COLO668 (cell line): ENCODE measurements at regions not wholly inside any gene's neighbourhood (a gene's known extent, or its start where the extent isn't known, plus 50 kb on each side); places are given as distances from the start of the nearest gene placed in this dataset.

Source experiments
- DNase-seq: peaks from one replicate; lab custom pipeline; 2025; ENCODE audit not compliant: unreplicated experiment; lab: John Stamatoyannopoulos, UW

DNA sequence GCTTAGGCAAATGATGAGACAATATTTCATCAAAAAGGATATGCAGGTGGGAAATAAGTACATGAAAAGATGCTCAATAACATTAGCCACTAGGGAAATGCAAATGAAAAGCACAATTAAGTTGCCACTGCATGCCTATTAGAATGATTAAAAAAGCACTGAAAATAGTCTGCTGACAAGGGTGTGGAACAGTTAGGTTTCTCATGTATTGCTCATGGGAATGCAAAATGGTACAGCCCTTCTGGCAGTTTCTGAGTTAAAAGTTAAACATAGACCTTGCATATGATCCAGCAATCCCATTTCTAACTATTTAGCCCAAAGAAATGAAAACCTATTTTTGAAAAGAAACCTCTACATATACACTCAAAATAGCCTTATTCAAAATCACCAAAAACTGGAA, 393.0 kb downstream of the BMP4 start:
- DNase-seq, result no peak

DNA sequence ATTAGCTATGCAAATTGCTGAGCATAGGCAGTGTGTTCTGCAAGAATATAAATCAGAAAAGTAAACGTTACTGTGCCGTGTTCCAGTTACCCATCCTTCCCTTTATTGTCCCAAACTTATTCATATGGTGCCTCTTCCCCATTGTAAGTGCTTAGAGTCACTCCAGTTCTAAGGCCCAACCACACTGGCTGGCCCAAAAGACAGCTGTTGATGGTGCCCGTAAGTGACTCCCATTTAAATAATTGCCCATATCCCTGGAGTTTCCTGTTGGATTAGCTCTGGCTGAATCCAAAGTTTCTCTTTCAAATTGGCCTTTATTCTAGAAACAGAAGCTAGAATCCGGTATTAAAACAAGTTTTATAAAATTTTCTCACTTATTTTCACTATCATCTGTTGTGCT, 400.1 kb upstream of the DDHD1 start:
- no peak for DNase-seq

DNA sequence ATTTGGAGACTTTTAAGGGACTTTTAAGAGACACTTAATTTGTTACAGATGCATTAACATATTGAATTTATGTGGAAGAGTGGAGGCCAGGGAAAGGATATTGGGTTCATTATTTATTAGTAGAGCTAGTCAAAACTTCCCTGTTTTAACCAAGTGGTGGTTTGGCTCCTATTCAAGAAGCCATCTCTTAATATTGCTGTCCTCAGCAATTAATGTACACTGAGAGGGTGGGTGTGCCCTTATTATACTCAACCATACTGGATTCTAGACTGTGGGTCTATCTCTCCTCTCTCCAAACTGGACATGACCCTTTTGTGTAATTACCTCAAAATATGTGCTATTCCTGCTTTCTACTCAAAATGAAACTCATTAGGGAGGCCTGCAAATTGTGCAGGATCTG, 398.7 kb upstream of the DDHD1 start:
- DNase-seq, result no peak

DNA sequence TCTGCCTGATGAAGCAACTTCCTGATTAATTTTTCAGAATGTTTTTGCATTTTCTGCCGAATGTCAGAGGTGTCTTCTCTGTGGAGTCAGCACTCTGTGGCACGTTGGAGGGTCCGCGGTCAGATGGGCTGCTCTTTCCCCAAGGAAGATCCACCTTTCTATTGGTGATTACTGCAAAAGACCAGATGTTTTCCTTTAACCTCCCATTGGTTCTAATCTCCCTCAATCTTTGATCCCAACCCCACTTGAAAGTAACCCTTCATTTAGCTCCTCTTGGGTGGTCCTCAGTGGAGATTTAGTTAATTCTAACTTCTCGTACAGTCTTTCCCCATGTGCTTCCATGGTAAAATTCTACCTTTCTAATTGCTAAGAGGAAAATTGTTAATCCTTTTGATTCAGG, 397.7 kb upstream of the DDHD1 start:
- DNase-seq, result no peak

DNA sequence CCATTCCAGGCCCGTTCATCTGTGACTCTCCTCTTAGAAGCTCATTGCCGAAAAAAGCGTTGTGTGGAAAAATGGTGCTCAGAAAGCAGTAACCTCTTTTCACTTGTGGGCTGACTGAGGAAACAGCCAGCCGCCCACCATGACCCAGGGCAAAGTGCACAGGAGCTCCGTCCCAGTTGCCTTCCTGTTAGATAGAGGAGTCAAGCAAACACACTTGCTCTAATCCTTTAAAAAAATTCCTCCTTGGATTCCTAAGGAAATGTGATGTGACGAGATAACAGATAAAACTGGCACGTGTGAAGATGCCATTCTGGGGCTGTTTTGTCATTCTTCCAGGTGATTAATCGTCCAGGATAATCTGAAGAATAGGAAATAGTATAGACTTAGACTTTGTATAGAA, 396.8 kb upstream of the DDHD1 start:
- no peak for DNase-seq

DNA sequence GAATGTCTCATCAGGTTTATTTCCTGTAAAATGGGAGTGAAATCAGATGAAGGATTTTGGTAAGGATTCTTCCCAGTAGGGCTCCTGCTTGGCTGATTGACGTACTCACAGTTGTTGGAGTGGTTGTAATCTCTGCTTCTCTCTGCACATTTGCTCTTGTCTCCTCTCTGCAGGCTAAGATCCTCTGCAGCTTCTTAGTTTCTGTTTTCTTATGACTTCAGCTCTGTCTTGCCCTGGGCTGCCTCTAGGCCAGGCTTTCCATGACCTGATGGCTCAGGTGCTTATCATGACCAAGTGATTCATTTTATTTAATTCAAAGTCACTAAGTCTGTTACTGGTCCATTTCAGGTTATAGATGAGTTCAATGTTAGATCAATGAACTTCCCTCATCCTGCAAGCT, 394.5 kb upstream of the DDHD1 start:
- DNase-seq, result no peak

DNA sequence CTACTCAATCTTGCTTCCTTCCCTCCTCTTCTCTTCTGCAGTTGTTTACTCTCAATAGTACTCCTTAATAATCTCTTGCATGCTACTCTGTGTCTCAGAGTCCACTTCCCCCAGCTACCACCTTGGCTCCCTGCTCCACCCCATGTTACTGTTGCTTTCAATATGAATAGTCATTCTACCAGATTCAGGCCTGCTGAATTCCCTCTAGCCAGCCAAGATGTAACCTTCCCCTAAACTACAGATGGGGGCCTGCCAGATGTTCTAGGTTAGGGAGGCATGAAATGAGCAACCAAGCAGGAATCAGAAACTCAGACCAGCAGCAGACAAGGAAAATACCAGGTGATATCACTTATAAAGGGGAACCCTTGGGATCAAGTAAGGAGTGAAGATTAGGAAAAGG, 392.1 kb upstream of the DDHD1 start:
- no peak for DNase-seq

DNA sequence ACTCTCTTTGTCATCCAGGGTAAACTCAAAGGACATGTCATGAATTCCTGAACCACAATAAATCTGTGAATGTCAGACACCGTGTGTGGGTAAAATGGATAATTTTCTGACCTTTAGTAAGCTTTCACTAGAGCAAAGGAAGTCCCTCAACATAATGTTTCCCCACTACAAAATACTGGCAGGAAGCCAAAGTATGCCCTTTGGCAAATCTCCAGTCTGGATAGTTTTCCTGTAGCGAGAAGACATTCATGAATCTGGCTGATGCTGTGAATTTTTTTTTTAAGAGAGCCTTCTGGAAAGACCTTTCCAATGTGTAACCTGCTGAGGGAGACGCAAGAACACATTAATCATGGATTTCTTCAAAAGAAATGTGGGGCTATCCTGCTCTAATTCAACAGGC, 389.6 kb upstream of the DDHD1 start:
- peak; percentile 65 for DNase-seq

DNA sequence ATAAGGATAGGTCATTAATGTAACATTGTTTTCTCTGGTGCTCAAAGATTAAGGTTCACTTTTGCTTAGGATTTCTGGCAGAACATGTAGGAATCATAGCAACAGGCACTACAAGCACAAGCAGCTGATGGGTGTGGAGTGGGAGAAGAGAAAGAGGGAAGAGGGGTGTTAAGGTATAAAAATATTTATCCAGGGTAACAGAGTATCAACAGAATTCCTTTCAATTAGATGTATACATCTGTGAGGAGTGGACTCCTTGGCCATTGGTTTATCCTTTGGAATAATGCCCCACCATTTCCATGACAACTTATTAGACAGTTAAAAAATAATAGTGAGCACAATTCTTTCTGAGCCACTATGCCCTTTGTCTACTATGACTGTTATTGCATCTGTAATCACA, 388.3 kb upstream of the DDHD1 start:
- no peak for DNase-seq

DNA sequence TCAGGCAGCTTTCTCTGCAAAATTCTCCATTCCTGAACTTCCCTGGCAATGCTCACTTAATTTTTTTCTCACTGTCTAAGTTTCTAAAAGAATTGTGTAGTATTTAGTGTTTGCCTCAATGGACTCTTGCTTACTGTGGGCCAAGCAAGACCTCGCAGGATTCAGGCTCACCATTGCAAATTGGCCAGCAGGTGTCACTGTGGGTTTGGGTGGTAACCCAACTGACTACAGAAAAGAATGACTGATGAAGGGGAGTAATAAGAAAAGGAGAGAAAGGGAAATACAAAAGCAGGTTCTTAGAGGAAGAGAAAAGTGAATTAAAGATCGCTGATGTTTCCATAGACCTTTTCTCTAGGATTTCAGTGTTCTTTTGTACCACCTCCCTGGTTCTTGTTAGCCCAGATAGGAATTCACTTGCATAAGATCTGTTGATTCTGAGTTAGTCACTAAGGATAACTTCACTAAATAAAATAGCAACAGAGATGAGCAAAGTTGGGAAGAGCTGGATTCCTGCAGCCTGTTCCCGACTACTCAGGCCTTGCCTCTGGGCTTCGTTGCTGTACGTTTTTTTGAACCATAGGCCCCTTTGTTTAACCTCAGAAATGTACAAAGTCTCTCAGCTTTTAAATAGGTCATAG, 386.5 kb upstream of the DDHD1 start:
- peak; percentile 82 for DNase-seq

DNA sequence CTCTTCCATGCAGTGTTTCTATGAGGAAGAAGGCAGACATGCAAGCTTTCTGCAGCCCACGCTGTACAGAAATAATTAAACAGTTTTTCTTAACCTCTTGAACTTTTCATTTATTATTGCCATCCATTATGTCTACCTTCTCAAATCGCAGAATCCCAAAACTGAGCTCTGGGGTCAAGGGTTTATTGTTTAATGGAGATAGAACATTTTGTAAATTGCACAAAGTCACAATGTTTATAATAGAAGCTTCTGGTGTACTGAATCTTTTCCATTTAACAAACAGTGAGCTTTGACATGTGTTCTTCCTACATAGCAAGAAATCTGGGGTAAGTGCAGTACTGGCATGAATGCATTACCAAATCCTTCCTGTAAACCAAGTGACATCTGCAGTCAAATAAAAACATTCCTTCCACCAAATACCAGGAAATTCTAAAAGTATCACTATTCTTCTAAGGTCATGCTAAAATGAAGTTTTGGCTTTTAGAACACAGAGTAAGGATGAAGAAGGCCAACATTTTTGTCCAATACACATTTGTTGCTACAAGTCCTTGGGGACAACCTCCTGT, 385.3 kb upstream of the DDHD1 start:
- DNase-seq, result no peak

DNA sequence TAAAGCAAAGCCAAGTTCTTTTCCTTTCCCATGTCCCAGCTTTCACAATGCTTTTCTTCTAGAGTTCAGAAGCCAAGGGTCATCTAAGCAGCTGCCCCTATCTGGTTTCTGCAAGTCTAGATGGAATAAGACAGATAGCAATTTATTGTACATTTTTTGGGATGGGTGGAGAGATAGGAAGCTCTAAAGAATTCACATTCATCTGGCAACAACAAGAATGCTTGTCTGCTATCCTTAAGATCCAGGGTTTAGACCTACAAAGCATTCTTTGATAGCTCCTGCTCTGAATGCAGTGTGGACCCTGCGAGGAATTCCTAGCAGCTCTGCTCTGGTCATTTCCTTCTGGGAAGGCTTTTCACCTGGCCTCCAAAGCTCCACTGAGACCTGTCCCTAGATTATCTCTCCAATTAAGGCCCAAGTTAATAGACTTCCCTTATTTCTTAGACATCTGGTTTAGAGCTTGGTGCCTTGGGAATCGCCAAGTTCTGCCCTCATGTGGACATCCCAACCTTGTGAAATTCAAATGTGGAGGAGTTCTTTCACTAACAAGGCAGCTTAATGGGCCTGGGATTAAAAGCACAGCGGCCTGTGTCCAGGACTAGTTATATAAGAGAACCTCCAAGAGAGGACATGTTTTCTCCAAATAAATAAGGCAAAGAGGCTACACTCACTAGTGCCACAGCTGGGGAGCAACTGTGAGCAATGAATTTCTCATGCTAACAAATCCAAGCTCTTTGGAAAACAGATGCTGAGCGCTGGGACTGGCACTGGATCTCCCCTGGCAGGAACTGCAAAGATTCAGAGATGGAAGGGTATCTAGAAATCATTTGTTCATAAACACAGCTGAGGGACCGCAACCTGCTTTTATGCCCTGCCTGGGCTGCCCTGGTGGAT, 384.5 kb upstream of the DDHD1 start:
- DNase-seq, result no peak

DNA sequence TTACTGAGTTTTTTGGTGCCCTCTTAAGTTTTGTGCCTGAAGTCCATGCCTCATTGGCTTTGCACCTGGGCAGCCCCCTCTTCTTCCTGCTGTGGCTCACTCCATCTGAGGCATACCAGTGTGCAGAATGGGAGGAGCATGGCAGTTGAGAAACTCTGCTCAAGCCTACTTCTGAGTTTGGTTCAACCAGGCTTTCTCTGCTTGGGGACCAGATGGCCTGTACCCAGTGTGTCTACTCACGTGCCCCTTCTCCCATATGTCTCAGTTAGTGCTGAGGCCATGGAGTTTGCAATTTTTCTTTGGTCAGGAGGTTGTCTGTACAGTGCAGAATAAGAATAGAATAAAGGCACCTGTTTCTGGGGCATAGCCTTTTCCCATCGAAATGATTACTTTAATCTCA, 383.3 kb upstream of the DDHD1 start:
- DNase-seq, result no peak

DNA sequence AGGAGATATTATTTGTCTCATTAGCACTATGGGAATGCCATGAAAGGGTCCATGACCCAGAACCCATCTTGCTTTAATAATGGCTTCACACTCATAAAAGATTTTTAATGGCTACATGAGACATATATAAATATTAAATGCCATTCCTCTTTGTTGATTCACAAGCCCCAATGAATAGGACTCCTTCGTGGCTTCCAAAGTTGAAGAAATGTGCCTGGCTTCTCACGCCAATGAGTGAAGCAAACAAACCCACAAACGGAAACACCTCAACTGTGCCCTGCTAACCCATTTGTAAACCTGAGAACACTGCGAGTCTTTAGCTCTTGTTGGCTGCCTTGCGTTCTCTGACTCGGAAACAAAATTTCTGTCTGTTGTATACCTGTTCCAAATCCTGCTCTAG, 381.7 kb upstream of the DDHD1 start:
- DNase-seq, result no peak

DNA sequence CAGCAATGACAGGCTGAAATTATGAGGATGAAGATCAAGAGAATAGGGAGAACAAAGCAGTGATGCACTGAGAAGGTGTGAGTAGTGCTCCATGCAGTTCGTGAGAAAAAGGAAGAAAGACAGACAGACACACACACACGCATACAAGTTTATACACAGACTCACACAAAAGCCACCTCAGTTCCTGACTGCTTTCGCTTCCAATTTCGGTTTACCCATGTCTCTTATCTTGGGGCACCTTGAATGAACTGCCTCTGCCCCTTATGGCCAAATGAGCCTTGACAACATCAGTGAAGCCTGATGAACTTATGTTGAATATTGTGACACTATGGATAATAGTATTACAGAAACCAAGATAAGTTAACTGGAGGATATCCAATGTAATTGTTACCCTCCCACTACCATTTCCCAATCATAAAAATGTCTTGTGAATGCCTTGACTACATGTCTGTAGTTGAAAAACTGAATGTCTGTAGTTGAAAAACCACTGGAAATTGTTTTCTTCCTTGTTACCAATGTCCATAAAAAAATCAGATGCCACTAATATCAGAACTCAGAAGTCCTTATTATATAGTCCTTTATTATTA, 380.4 kb upstream of the DDHD1 start:
- DNase-seq, result no peak

DNA sequence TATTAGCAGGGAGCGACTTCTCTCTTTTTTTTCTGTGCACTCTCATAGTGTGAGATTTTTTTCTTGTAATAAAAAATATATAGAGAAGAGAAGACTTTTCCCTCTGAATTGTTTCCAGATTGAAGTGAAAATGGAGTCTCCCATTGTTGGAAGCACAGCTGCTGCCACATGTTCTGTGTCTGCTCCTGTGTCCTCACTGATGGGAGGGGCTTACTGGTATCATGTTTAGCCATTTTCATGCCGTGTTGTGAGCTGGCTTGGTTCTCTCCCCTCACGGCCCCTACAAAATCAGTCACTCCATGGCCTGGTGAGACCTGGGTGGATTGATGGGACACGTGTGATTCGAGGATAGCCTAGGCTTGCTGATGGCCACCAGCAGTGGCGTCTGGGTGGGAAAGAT, 379.7 kb upstream of the DDHD1 start:
- no peak for DNase-seq

DNA sequence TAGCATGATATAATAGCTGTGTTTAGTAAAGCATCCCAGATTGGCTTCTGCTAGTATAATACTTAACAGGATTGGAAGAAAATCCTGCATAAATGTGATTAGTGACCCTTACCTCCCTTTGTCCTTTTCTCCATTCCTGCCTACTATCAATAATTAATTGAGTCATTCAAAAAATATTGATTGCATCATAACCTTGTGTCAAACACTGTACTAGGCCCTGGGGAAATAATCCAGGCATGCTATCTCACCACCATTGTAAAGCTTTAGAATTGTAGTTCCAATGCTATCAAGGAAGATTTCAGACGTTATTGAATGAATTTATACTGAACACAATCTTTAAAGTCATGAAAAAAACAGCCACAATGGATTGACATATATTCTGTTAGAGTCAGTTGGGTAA, 378.6 kb upstream of the DDHD1 start:
- DNase-seq, result no peak

DNA sequence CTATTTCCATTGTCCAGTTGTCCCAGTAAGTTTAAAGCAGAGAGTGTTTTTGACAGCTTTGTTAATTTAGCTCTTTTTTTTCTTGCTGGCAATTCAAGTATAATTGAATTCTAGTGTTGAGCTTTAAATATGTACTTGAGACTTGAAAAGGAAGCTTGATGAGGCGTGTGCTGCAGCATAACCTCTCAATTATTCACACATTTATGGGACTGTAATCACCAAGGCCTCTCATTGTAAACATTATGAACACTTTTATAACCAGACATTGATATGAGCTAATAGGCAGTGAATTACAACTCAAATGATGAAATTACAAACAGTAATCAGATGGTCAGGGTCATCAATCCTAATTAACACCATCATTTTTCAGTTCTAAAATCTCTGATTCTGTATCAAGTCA, 378.0 kb upstream of the DDHD1 start:
- no peak for DNase-seq

DNA sequence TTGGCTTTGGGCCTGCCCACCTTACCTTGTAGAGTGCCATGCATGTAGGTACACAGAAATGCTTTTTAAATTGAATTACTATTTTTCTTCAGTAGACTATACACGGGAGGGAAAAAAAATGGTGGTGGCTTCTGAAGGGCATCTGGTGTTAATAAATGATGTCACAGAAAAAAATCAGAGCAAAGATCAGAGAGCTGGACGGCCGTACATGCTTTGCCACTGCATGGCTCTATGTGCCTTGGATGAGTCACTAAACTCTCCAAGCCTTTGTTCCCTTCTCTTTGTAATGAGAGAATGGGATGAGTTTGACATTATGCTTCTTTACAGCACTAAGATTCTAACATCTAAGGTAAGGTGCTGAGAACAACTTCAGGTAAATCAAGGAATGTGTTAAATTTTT, 376.4 kb upstream of the DDHD1 start:
- DNase-seq, result no peak

DNA sequence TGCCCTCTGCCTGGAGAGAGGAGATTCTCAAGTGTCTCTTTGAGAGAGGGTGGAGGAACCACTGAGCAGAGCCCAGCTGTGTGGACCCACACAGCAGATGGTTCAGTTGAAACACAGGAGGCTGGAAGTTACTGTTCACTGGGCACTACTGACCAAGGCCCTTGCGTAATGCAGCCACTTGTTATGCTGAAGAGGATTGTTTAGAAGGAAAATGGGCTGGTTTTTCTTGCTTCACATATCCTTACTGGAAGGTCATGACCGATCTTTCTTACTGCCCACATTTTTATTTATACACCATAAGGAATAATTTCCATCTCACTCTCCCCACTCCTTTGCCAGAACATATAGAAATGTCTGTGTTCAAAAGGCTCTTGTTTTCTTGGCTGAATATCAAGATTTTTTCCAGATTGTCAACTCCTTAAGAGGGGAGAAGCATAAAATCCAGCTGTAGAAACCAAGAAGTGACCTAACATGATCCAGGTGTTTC, 375.1 kb upstream of the DDHD1 start:
- no peak for DNase-seq

DNA sequence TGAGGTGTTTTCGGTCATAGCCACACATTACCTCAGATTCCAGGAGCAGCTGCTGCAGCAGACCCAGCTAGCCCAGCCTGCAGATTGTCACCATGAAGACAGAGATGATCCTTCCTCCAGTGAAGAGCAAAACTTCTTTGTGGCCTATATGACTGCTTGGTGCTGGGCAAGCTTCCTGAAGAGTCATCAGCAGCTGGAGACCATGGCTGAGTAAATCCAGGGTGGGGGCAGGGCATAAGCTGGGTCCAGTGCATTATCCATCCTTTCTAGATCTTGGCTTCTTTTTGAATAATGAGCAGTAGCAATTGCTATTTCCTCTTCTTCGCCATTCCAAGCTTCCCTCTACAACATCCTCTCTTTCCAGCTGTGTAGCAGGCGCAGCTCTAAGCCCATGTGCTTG, 373.1 kb upstream of the DDHD1 start:
- no peak for DNase-seq

DNA sequence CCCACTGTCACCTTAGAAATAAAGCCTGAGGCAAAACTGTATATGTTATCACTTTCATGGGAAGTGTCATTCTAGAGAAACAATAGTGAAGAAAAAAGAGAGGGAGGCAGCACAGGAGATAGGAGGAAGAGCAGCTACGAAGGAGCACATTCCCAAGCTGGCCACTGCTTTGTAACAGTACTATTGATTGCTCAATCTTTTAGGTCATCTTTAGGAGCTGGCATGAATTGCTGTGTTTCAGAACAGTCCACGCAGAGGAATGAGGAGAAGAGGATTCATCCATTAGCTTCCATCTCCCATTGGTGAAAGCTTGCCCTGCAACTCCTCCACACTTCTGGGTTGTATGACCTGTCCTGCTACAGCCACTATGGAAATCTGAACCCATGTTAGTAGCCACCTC, 372.5 kb upstream of the DDHD1 start:
- no peak for DNase-seq
